ENCODE measurements at regions not wholly inside any gene's neighbourhood (a gene's known extent, or its start where the extent isn't known, plus 50 kb on each side); places are given as distances from the start of the nearest gene placed in this dataset.

DNA sequence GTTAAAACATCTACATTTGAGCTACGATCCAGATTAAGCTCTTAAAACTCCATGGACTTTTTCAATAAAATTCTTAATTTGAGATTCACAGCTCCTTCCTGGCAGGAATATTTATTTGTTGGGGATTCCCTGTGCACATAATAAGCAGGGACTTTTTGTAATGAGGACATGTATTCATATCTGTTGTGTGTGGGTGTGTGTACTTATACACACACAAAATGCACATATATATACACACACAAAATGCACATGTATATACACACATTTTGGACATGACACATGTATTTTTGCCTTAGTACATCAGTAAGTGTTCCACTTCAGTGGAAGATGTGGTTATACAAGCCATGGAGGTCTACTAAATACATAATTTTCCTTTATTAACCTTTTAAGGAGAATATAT, 1131.1 kb upstream of the CDH2 start:
- Histone ChIP-seq H3K4me1 (ENCODE audit: control insufficient read depth, insufficient read depth, low read length) (no peaks in the 10 kb centered on the region), H3K27me3 (ENCODE audit: control insufficient read depth, insufficient read depth, low read length, poor library complexity, severe bottlenecking) (no peaks in the 10 kb centered on the region), H3K9me3 (ENCODE audit: control insufficient read depth, low read length) (no peaks in the 10 kb centered on the region), H3K27ac (ENCODE audit: insufficient read depth, low read depth, low read length, poor library complexity, severe bottlenecking) (no peak overlapping the region), H3K4me3 (ENCODE audit: insufficient read depth, low read depth, low read length) (no peak overlapping the region), H3K36me3 (ENCODE audit: control insufficient read depth, insufficient read depth, low read length) (no peaks in the 10 kb centered on the region)
- 94 to 100% methylated on average over 1 of the region's 1 CpG for WGBS, 2 experiments

- no peaks in the 10 kb centered on the region for H3K36me3 ChIP-seq (ENCODE audit: control insufficient read depth, insufficient read depth, low read length)
- H3K27me3 ChIP-seq (ENCODE audit: control insufficient read depth, insufficient read depth, low read length, poor library complexity, severe bottlenecking): no peaks in the 10 kb centered on the region
- no peak overlapping the region for H3K27ac ChIP-seq (ENCODE audit: insufficient read depth, low read depth, low read length, poor library complexity, severe bottlenecking)
- WGBS, 2 experiments: 87 to 96% methylated on average over 2 of the region's 2 CpGs
- H3K4me3 ChIP-seq (ENCODE audit: insufficient read depth, low read depth, low read length): no peak overlapping the region
- H3K9me3 ChIP-seq (ENCODE audit: control insufficient read depth, low read length): no peaks in the 10 kb centered on the region
- no peaks in the 10 kb centered on the region for H3K4me1 ChIP-seq (ENCODE audit: control insufficient read depth, insufficient read depth, low read length)
These were observed 1130.3 kb upstream of the CDH2 start for GRCh38 chr18:29307231-29307630.

DNA sequence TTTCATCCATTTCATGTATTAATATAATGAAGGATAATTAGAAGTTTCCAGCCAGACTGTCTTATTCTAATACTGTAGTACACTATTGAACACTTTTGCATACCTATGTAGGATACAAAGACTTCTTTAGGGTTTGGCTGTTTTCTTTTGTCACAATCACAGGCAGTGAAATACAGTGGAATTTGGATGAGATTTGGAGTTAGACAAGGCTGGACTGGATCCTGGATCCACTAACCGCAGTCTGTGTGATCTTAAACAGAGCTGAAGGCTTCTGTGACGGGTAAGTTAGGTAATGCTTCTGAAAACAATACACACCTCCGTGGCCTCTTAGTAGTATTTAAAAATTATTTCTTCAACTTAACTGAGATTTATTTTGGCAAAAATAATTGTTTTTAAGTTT, 1128.6 kb upstream of the CDH2 start:
- Histone ChIP-seq H3K36me3 (ENCODE audit: control insufficient read depth, insufficient read depth, low read length) (no peaks in the 10 kb centered on the region), H3K27ac (ENCODE audit: insufficient read depth, low read depth, low read length, poor library complexity, severe bottlenecking) (no peak overlapping the region), H3K4me3 (ENCODE audit: insufficient read depth, low read depth, low read length) (no peak overlapping the region), H3K4me1 (ENCODE audit: control insufficient read depth, insufficient read depth, low read length) (no peaks in the 10 kb centered on the region), H3K27me3 (ENCODE audit: control insufficient read depth, insufficient read depth, low read length, poor library complexity, severe bottlenecking) (no peaks in the 10 kb centered on the region), H3K9me3 (ENCODE audit: control insufficient read depth, low read length) (no peaks in the 10 kb centered on the region)
- WGBS, 2 experiments: 93 to 97% methylated on average over 1 to 2 of the region's 3 CpGs

DNA sequence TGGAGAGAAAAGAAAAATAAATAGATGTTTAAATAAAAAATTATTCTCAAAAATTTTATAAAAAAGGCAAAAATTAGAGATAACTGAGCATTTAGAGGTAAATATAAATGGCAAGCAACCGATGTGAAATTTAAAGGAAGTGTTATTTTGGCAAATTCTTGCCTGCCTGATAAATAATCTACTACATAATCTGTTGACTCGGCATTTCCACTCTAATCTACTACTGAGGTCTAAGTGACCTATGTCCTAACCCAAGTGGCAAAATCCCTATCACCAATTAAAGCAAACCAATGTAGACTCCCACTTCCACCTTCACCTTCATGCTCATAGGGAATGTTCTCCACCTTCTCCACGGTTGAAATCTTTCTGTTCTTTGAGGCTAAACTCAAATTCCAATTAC, 1124.1 kb upstream of the CDH2 start:
- no peaks in the 10 kb centered on the region for H3K27me3 ChIP-seq (ENCODE audit: control insufficient read depth, insufficient read depth, low read length, poor library complexity, severe bottlenecking)
- no peak overlapping the region for H3K27ac ChIP-seq (ENCODE audit: insufficient read depth, low read depth, low read length, poor library complexity, severe bottlenecking)
- 94 to 98% methylated on average over 3 of the region's 3 CpGs for WGBS, 2 experiments
- H3K4me3 ChIP-seq (ENCODE audit: insufficient read depth, low read depth, low read length): no peak overlapping the region
- no peaks in the 10 kb centered on the region for H3K36me3 ChIP-seq (ENCODE audit: control insufficient read depth, insufficient read depth, low read length)
- H3K4me1 ChIP-seq (ENCODE audit: control insufficient read depth, insufficient read depth, low read length): no peaks in the 10 kb centered on the region
- H3K9me3 ChIP-seq (ENCODE audit: control insufficient read depth, low read length): no peaks in the 10 kb centered on the region

- H3K9me3 ChIP-seq (ENCODE audit: control insufficient read depth, low read length): no peaks in the 10 kb centered on the region
- H3K27me3 ChIP-seq (ENCODE audit: control insufficient read depth, insufficient read depth, low read length, poor library complexity, severe bottlenecking): no peaks in the 10 kb centered on the region
- H3K4me1 ChIP-seq (ENCODE audit: control insufficient read depth, insufficient read depth, low read length): no peaks in the 10 kb centered on the region
- WGBS, 2 experiments: 93 to 96% methylated on average over 2 of the region's 2 CpGs
- no peak overlapping the region for H3K4me3 ChIP-seq (ENCODE audit: insufficient read depth, low read depth, low read length)
- no peak overlapping the region for H3K27ac ChIP-seq (ENCODE audit: insufficient read depth, low read depth, low read length, poor library complexity, severe bottlenecking)
- H3K36me3 ChIP-seq (ENCODE audit: control insufficient read depth, insufficient read depth, low read length): no peaks in the 10 kb centered on the region
These were observed 1108.5 kb upstream of the CDH2 start for GRCh38 chr18:29285471-29285870.

DNA sequence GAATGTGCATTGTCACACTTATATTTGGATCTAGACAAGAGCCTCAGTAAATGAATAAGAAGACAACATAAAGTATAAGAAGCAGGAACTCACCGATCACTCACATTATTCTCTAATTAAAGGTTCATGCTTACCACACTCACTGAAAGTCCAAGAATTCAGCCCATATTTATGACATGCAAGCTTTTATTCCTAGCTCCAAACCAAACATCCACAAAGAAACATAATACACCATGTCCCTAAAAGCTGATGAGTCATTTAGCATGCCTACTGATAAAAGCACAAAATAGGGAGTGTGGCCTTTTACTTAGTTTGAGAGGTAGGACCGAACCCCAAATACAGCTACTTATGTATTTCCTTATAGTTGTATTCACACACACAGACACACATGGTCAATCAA, 1094.6 kb upstream of the CDH2 start:
- WGBS, 2 experiments: 88 to 98% methylated on average over 2 of the region's 2 CpGs
- Histone ChIP-seq H3K36me3 (ENCODE audit: control insufficient read depth, insufficient read depth, low read length) (no peaks in the 10 kb centered on the region), H3K4me1 (ENCODE audit: control insufficient read depth, insufficient read depth, low read length) (no peaks in the 10 kb centered on the region), H3K4me3 (ENCODE audit: insufficient read depth, low read depth, low read length) (no peak overlapping the region), H3K27ac (ENCODE audit: insufficient read depth, low read depth, low read length, poor library complexity, severe bottlenecking) (no peak overlapping the region), H3K27me3 (ENCODE audit: control insufficient read depth, insufficient read depth, low read length, poor library complexity, severe bottlenecking) (no peaks in the 10 kb centered on the region), H3K9me3 (ENCODE audit: control insufficient read depth, low read length) (no peaks in the 10 kb centered on the region)

DNA sequence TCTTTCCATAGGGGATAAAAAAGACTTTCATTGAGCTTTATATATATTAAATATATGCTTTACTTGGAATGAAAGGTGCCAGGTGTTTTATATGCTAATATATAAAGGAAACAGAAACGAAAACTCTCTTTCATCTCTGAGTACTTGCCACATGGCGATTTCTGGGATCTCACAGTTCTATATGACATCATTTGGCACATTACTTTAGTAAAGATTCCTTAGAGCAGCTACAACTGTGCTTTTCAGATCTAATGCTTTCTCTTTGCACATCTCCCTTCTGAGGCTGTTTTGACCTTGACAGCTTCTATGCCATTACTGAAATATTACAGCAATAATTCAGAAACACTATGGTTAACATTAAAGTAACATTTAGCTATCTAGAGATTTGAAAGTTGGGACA, 1082.9 kb upstream of the CDH2 start:
- H3K27ac ChIP-seq (ENCODE audit: insufficient read depth, low read depth, low read length, poor library complexity, severe bottlenecking): no peak overlapping the region
- H3K9me3 ChIP-seq (ENCODE audit: control insufficient read depth, low read length): no peaks in the 10 kb centered on the region
- no peaks in the 10 kb centered on the region for H3K36me3 ChIP-seq (ENCODE audit: control insufficient read depth, insufficient read depth, low read length)
- H3K27me3 ChIP-seq (ENCODE audit: control insufficient read depth, insufficient read depth, low read length, poor library complexity, severe bottlenecking): no peaks in the 10 kb centered on the region
- no peak overlapping the region for H3K4me3 ChIP-seq (ENCODE audit: insufficient read depth, low read depth, low read length)
- WGBS, 2 experiments: 81 to 88% methylated on average over 2 of the region's 2 CpGs
- no peaks in the 10 kb centered on the region for H3K4me1 ChIP-seq (ENCODE audit: control insufficient read depth, insufficient read depth, low read length)

DNA sequence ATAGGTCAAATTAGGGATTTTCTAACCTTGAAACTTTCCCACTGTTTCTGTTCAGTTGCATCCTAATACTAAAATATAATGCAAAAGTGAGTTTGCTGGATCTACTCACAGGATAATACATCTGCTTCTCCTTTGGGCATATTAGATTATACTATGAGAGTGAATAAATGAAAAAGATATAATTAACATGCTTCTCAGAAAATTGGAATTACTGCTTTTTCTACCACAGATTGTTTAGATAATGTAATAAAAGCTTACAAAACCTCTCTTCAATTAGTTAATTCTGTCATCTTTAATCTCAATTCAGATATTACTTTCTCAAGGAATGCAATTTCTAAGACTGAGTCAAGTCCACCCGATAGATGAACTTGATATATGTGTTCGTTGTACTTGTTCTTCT, 1077.2 kb upstream of the CDH2 start:
- 100% methylated on average over 2 of the region's 2 CpGs; no CpG with 5 or more reads in 1 of the 2 experiments for WGBS, 2 experiments
- no peaks in the 10 kb centered on the region for H3K9me3 ChIP-seq (ENCODE audit: control insufficient read depth, low read length)
- H3K4me1 ChIP-seq (ENCODE audit: control insufficient read depth, insufficient read depth, low read length): no peaks in the 10 kb centered on the region
- H3K36me3 ChIP-seq (ENCODE audit: control insufficient read depth, insufficient read depth, low read length): no peaks in the 10 kb centered on the region
- no peak overlapping the region for H3K4me3 ChIP-seq (ENCODE audit: insufficient read depth, low read depth, low read length)
- no peak overlapping the region for H3K27ac ChIP-seq (ENCODE audit: insufficient read depth, low read depth, low read length, poor library complexity, severe bottlenecking)
- no peaks in the 10 kb centered on the region for H3K27me3 ChIP-seq (ENCODE audit: control insufficient read depth, insufficient read depth, low read length, poor library complexity, severe bottlenecking)

DNA sequence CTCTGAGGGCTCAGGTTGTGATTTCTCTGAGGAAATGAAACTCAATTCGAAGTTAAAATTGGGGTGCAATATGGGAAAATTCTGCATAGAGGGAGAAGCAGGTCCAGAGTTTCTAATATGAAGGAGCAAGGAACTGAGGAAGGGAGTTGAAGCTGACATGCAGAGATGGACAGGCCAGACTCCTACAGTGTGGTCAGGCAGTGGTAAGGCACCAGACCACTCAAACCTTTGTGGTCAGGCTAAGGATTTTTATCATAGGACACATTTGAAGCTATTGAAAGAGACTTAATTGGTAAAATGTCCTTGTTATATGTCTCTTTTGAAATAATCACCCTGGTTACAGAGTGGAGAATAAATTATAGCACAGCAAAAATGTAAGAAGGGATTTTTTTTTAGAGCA, 1074.8 kb upstream of the CDH2 start:
- Histone ChIP-seq H3K27ac (ENCODE audit: insufficient read depth, low read depth, low read length, poor library complexity, severe bottlenecking) (no peak overlapping the region), H3K4me1 (ENCODE audit: control insufficient read depth, insufficient read depth, low read length) (no peaks in the 10 kb centered on the region), H3K27me3 (ENCODE audit: control insufficient read depth, insufficient read depth, low read length, poor library complexity, severe bottlenecking) (no peaks in the 10 kb centered on the region), H3K36me3 (ENCODE audit: control insufficient read depth, insufficient read depth, low read length) (no peaks in the 10 kb centered on the region), H3K4me3 (ENCODE audit: insufficient read depth, low read depth, low read length) (no peak overlapping the region), H3K9me3 (ENCODE audit: control insufficient read depth, low read length) (no peaks in the 10 kb centered on the region)
- 82 to 88% methylated on average over 1 of the region's 1 CpG for WGBS, 2 experiments

GRCh38 chr18:29250843-29251242, 1073.9 kb upstream of the CDH2 start:
- Histone ChIP-seq H3K36me3 (ENCODE audit: control insufficient read depth, insufficient read depth, low read length) (no peaks in the 10 kb centered on the region), H3K9me3 (ENCODE audit: control insufficient read depth, low read length) (no peaks in the 10 kb centered on the region), H3K27me3 (ENCODE audit: control insufficient read depth, insufficient read depth, low read length, poor library complexity, severe bottlenecking) (no peaks in the 10 kb centered on the region), H3K4me3 (ENCODE audit: insufficient read depth, low read depth, low read length) (no peak overlapping the region), H3K4me1 (ENCODE audit: control insufficient read depth, insufficient read depth, low read length) (no peaks in the 10 kb centered on the region), H3K27ac (ENCODE audit: insufficient read depth, low read depth, low read length, poor library complexity, severe bottlenecking) (no peak overlapping the region)

DNA sequence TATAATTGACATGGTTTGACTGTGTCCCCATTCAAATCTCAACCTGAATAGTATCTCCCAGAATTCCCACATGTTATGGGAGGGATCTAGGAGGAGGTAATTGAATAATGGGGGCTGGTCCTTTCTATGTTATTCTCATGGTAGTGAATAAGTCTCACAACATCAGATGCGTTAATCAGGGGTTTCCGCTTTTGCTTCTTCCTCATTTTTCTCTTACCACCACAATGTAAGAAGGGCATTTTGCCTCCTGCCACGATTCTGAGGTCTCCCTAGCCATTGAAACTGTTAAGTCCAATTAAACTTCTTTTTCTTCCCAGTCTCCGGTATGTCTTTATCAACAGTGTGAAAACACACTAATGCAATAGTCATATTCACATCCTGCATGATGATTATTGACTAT, 1073.3 kb upstream of the CDH2 start:
- Histone ChIP-seq H3K27ac (ENCODE audit: insufficient read depth, low read depth, low read length, poor library complexity, severe bottlenecking) (no peak overlapping the region), H3K27me3 (ENCODE audit: control insufficient read depth, insufficient read depth, low read length, poor library complexity, severe bottlenecking) (no peaks in the 10 kb centered on the region), H3K36me3 (ENCODE audit: control insufficient read depth, insufficient read depth, low read length) (no peaks in the 10 kb centered on the region), H3K4me1 (ENCODE audit: control insufficient read depth, insufficient read depth, low read length) (no peaks in the 10 kb centered on the region), H3K4me3 (ENCODE audit: insufficient read depth, low read depth, low read length) (no peak overlapping the region), H3K9me3 (ENCODE audit: control insufficient read depth, low read length) (no peaks in the 10 kb centered on the region)
- WGBS, 2 experiments: 98 to 99% methylated on average over 4 of the region's 4 CpGs
